Esophagus squamous epithelium (tissue), 4 donors: ENCODE measurements at regions not wholly inside any gene's neighbourhood (a gene's known extent, or its start where the extent isn't known, plus 50 kb on each side); places are given as distances from the start of the nearest gene placed in this dataset.
"Not testable (repeated sequence)": the region's sequence is repeated elsewhere in the genome, so short reads cannot be mapped to it uniquely, and the experiment has no call there.

Experiments used
- POLR2A ChIP-seq, 4 donors: fragments of 450-650 bp; IDR thresholded peaks; one replicate each; pipeline ENCODE4 v1.6.1; 2017; ENCODE audit warnings: antibody characterized with exemption in 4 of 4, mild to moderate bottlenecking in 4 of 4, moderate library complexity in 3 of 4
- TF ChIP-seq, protein P1 (sequence below), 6 experiments: fragments of 450-650 bp in 4 of 6; fragments of 200-600 bp in 2 of 6; sonication (generic) in 2 of 6; IDR thresholded peaks; one replicate each; pipeline ENCODE4 v1.5.1; 2016 to 2019; ENCODE audit warnings: antibody characterized with exemption in 6 of 6, mild to moderate bottlenecking in 4 of 6, moderate library complexity in 4 of 6

GRCh38 chr7:32722837-32723236 is 168.7 kb downstream of the KBTBD2 start:
- not testable (repeated sequence) for TF ChIP-seq POLR2A (IDR thresholded peaks at IDR 0.05)
- TF ChIP-seq, protein P1, sequence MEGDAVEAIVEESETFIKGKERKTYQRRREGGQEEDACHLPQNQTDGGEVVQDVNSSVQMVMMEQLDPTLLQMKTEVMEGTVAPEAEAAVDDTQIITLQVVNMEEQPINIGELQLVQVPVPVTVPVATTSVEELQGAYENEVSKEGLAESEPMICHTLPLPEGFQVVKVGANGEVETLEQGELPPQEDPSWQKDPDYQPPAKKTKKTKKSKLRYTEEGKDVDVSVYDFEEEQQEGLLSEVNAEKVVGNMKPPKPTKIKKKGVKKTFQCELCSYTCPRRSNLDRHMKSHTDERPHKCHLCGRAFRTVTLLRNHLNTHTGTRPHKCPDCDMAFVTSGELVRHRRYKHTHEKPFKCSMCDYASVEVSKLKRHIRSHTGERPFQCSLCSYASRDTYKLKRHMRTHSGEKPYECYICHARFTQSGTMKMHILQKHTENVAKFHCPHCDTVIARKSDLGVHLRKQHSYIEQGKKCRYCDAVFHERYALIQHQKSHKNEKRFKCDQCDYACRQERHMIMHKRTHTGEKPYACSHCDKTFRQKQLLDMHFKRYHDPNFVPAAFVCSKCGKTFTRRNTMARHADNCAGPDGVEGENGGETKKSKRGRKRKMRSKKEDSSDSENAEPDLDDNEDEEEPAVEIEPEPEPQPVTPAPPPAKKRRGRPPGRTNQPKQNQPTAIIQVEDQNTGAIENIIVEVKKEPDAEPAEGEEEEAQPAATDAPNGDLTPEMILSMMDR (IDR thresholded peaks at IDR 0.05): not testable (repeated sequence)
